ENCODE measurements at regions not wholly inside any gene's neighbourhood (a gene's known extent, or its start where the extent isn't known, plus 50 kb on each side); places are given as distances from the start of the nearest gene placed in this dataset.
A peak's percentile ranks its signal among the peaks of the same experiment; 100 is the strongest.

GRCh38 chr4:38409852-38410251, 254.1 kb upstream of the KLF3 start:
- Mint-ChIP-seq H3K4me1 (ENCODE audit: unreplicated experiment) (peaks cover 45% of the 10 kb centered on the region), H3K4me3 (no peak overlapping the region), H3K9me3 (peaks cover 11% of the 10 kb centered on the region), H3K36me3 (no peaks in the 10 kb centered on the region), H3K27me3 (no peaks in the 10 kb centered on the region), H3K27ac (no peak overlapping the region)
- no peak for DNase-seq (ENCODE audit: extremely low spot score, unreplicated experiment)
- no peak for TF ChIP-seq CTCF (conservative IDR thresholded peaks at IDR 0.05)

GRCh38 chr4:38411092-38411491, 252.9 kb upstream of the KLF3 start:
- Mint-ChIP-seq H3K36me3 (no peaks in the 10 kb centered on the region), H3K4me1 (ENCODE audit: unreplicated experiment) (peaks cover 52% of the 10 kb centered on the region), H3K4me3 (no peak overlapping the region), H3K9me3 (peaks cover 11% of the 10 kb centered on the region), H3K27ac (no peak overlapping the region), H3K27me3 (no peaks in the 10 kb centered on the region)
- no peak for TF ChIP-seq CTCF (conservative IDR thresholded peaks at IDR 0.05)
- no peak for DNase-seq (ENCODE audit: extremely low spot score, unreplicated experiment)

- Mint-ChIP-seq H3K27ac (no peak overlapping the region), H3K4me1 (ENCODE audit: unreplicated experiment) (peaks cover 52% of the 10 kb centered on the region), H3K36me3 (no peaks in the 10 kb centered on the region), H3K27me3 (no peaks in the 10 kb centered on the region), H3K4me3 (no peak overlapping the region), H3K9me3 (peaks cover 11% of the 10 kb centered on the region)
- no peak for DNase-seq (ENCODE audit: extremely low spot score, unreplicated experiment)
- no peak for TF ChIP-seq CTCF (conservative IDR thresholded peaks at IDR 0.05)
Measured at GRCh38 chr4:38411981-38412536, 251.9 kb upstream of the KLF3 start.

GRCh38 chr4:38413524-38414341, 250.3 kb upstream of the KLF3 start:
- DNase-seq (ENCODE audit: extremely low spot score, unreplicated experiment) = no peak
- Mint-ChIP-seq H3K27ac (peak overlapping the region; percentile 85), H3K4me3 (peak overlapping the region; percentile 42), H3K27me3 (no peaks in the 10 kb centered on the region), H3K4me1 (ENCODE audit: unreplicated experiment) (peaks cover 52% of the 10 kb centered on the region), H3K9me3 (peaks cover 11% of the 10 kb centered on the region), H3K36me3 (no peaks in the 10 kb centered on the region)
- no peak for TF ChIP-seq CTCF (conservative IDR thresholded peaks at IDR 0.05)

- H3K4me3 Mint-ChIP-seq = no peak overlapping the region
- no peak for DNase-seq (ENCODE audit: extremely low spot score, unreplicated experiment)
- H3K27me3 Mint-ChIP-seq = no peaks in the 10 kb centered on the region
- peak overlapping the region; percentile 85 for H3K27ac Mint-ChIP-seq
- no peak for TF ChIP-seq CTCF (conservative IDR thresholded peaks at IDR 0.05)
- no peaks in the 10 kb centered on the region for H3K36me3 Mint-ChIP-seq
- H3K9me3 Mint-ChIP-seq = peaks cover 11% of the 10 kb centered on the region
- peaks cover 49% of the 10 kb centered on the region for H3K4me1 Mint-ChIP-seq (ENCODE audit: unreplicated experiment)
Measured at GRCh38 chr4:38414410-38414809, 249.6 kb upstream of the KLF3 start.

Data from type B pancreatic cell (in vitro differentiated cells).